GM12891 (cell line): ENCODE measurements at regions not wholly inside any gene's neighbourhood (a gene's known extent, or its start where the extent isn't known, plus 50 kb on each side); places are given as distances from the start of the nearest gene placed in this dataset.
"Not testable (repeated sequence)": the region's sequence is repeated elsewhere in the genome, so short reads cannot be mapped to it uniquely, and the experiment has no call there.

ENCODE experiments used
- POLR2A ChIP-seq: IDR thresholded peaks from 2 replicates; pipeline ENCODE4 v1.6.1; 2011; ENCODE audit warnings: low read depth, low read length, control low read depth
- TAF1 ChIP-seq: IDR thresholded peaks from 2 replicates; pipeline ENCODE4 v1.6.1; 2011; ENCODE audit warnings: low read depth, low read length, control low read depth

DNA sequence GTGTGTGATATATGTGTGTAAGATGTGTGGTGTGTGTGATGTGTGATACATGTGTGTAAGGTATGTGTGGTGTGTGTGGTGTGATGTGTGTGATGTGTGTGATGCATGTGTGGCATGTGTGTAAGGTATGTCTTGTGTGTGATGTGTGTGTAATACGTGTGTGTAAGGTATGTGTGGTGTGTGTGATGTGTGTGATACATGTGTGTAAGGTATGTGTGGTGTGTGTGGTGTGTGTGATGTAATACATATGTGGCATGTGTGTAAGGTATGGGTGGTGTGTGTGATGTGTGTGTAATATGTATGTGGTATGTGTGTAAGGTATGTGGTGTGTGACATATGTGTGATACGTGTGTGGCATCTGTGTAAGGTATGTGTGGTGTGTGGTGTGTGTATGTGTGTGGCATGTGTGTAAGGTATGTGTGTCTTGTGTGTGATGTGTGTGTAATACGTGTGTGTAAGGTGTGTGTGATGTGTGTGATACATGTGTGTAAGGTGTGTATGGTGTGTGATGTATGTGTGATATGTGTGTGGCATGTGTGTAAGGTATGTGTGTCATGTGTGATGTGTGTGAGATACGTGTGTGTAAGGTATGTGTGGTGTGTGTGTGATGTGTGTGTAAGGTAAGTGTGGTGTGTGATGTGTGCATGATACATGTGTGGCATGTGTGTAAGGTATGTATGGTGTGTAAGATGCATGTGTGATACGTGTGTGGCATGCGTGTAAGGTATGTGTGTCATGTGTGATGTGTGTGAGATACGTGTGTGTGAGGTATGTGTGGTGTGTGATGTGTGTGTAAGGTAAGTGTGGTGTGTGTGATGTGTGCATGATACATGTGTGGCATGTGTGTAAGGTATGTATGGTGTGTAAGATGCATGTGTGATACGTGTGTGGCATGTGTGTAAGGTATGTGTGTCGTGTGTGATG lies 126.9 kb downstream of the COPS8 start:
- TF ChIP-seq TAF1, POLR2A: not testable (repeated sequence)
